GM21825 (cell line): ENCODE measurements at regions not wholly inside any gene's neighbourhood (a gene's known extent, or its start where the extent isn't known, plus 50 kb on each side); places are given as distances from the start of the nearest gene placed in this dataset.

Experiments
- ATAC-seq: cut with Tn5 transposase; IDR thresholded peaks from one replicate; pipeline ENCODE4 v1.9.1; 2021; ENCODE audit warnings: mild to moderate bottlenecking, moderate library complexity; ENCODE audit not compliant: unreplicated experiment

DNA sequence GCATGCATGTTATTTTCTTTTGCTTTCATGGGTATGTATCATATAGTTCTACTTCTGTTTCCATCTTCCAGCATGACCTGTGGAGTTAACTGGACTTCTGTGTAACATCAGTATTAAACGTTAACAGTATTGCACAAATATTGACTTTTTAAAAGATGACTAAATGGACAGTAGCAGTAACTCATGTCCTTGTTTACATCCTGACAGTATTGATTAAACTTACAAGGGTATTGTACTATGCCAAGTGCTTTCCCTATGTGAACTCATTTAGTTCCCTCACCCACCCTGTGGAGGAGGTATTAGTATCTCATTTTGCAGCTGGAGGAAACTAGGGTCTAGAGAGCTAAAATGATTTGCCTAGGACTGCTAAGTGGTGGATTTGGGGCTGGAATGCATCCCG, 128.7 kb upstream of the SLC10A2 start:
- ATAC-seq = no peak

DNA sequence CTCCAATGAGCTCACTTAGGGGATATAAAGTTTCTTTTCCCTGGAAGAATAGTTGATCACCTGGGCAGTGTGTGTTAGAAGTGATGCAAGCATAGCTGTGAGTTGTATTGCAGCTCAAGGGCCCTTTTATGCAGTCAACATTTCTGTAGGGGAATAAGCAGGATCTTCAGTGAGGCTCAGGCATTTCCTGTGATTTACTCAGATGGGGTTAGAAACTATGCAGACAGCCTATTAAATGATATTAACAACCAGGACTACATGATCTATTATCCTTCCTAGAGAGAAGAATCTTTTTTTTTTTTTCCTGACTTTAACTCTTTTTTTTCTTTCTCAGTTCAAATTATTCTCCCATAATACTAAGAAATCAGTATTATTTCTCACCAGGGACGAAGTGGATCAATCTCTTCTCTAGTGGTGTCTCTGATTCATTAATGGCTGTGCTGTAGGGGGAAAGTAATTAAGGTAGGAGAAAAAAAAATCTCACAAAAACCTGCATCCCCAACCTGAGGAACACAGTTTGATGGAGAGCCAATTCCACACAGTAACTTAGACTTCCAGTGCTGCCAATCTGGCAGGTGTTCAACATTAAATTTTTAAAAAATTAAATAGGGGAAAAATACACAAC, 126.4 kb upstream of the SLC10A2 start:
- ATAC-seq = no peak

- no peak for ATAC-seq
Observed at GRCh38 chr13:103190841-103191240, 124.6 kb upstream of the SLC10A2 start.

- no peak for ATAC-seq
Observed at GRCh38 chr13:103188713-103189326, 122.6 kb upstream of the SLC10A2 start.

- ATAC-seq = no peak
Observed at GRCh38 chr13:103187721-103188156, 121.5 kb upstream of the SLC10A2 start.

DNA sequence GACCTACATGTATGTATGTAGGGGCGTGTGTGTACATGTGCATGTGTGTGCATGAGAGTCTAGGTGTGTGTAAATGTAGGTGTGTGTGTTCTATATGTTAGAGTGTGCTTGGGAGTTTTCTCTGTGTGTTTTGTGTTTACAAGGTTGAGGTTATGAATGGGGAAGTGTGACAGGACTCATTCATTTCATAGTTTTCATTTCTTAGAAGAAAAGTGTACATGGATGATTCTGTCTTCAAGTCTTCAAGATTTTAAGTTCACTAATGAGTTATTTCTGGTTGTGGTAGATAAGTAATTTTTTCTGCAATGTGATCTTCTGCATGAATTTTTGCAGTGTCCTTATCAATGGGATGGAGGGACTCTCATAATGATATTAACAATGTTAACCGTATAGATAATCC, 118.2 kb upstream of the SLC10A2 start:
- ATAC-seq = no peak

GRCh38 chr13:103178986-103179943, 113.0 kb upstream of the SLC10A2 start:
- no peak for ATAC-seq

DNA sequence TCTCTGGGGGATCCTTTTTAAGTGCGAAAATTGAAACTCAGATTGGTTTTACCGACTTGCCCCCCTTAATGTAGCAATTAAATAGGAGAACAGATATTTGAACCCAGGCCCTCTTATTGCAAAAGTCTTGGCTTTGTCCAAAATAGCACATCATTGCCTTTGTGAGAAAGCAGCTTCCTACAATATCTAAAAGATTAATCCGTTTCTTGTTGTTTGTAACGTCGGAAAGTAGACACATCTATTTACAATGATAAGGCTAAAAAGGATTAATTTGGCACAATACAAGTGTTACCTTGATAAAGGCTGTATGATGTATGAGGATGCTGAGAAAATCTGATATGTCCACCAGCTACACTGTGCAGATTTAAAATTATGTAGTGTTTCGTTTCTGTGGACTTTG, 108.7 kb upstream of the SLC10A2 start:
- no peak for ATAC-seq

GRCh38 chr13:103168901-103169508, 102.8 kb upstream of the SLC10A2 start:
- ATAC-seq = no peak

DNA sequence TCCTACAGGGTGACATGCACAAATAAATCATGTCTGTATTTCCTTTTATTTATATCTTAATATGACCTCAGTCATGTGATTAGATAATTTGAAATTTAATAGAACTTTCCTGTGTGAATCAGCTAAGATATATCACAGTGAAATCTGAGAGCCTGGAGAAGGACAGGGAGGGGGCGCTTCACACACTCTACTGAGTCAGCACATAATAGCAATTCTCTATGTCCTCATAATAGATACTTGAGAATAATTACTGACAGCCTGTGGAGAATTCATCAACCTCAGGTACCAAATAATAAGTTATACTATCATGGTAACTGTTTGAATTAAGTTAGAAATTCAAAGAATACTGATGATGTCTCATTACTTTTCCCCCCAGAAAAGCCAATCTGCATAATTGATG, 98.0 kb upstream of the SLC10A2 start:
- no peak for ATAC-seq

DNA sequence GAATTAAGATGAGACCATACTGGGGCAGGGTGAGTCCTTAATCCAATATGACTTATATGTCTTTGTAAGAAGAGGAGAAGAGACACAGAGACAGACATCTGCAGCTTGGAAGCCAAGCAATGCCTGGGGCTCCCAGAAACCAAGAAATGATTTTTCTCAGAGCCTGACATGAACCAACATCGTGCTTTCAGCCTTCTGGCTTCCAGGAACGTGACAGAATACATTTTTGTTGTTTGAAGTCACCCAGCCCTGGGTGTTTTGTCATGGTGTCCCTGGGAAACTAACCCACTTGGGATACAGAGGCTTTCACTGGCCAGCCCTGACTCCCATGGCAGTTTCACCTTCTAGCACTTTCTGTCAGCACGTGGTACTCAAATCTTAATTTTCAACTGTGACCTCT, 95.3 kb upstream of the SLC10A2 start:
- ATAC-seq = no peak

DNA sequence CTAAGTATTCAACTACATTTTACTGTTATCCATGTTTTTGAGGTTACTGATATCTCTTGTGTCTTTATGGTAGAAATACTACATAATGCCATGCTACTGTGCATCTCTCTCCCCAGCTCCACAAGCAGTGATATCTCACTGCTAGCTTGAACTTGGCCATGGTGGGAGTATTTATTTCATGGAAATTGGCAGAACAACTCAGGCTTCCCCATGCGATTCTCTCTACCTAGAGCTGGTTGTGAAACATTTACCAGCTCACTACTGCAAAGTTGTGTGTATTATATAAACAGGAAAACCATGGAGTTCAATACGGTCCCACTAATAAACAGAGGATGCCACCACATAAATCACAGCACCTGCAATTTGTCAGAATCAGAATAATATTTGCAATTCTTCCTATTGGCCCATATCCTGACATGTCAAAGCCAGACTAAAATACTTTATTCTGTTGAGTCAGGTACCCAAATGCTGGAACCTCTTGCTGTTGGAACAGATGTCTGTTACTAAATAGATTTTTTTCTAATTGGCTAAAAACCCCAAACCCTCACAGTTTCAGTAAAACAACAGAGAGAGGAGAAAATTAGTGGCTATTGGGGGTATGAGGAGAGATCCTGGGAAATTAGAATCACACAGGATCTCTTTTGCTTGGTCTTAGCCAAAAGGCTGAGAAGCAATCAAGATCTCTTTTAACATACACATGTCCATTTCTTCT, 91.4 kb upstream of the SLC10A2 start:
- ATAC-seq = no peak

DNA sequence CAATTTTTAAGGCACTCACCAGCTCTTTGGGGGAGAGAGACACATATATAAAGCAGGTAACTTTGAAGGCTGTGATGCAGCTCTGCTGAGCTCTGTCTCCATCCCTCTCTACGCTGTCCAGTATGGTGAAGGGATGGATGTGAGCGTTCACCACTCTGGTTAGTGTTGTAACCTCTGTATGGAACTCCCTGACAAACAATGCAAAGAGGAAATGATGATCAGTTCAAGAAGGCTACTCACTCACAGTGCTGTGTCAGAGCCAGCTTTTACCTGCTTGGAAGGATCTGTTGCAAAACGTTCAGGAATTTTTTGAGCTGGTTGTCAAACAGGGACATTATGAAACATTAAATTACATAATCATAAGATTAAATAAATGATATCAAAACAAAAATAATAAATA, 90.8 kb upstream of the SLC10A2 start:
- no peak for ATAC-seq

GRCh38 chr13:103156346-103156998, 90.3 kb upstream of the SLC10A2 start:
- no peak for ATAC-seq

GRCh38 chr13:103153466-103153865, 87.2 kb upstream of the SLC10A2 start:
- ATAC-seq = no peak

DNA sequence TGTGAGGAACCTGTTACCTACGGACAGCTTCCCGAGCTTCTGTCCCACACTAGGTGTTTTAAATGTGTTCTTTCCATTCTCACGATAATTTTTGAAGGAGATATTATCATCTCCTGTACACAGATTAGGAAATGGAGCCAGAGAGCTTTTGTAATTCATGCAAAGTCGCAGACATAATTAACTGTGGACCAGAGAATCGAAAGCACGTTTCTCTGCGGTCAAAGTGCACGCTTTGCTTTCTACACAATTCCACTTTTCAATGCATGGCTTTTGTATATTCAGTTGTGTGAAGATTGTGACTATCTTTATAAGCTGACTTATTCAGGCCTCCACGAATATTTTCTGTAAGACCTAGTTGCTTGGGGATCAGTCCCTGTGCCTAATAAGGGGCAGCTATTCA, 81.7 kb upstream of the SLC10A2 start:
- no peak for ATAC-seq

DNA sequence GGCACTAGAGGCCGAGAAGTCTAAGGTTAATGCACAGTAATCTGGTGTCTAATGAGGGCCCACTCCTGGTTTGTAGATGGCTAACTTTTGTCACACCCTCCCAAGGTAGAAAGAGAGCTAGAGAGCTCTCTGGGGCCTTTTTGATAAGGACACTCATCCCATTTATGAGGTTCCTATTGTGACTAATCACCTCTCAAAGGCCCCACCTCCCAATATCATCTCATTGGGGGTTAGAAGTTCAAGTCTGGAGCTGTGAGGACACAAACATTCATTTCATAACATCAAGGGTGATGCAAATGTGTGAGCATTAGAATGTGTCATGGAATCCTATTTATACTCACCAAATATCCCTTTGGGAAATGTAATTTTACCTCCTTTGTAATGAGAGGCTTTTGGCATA, 79.2 kb upstream of the SLC10A2 start:
- no peak for ATAC-seq

GRCh38 chr13:103143432-103143831, 77.2 kb upstream of the SLC10A2 start:
- ATAC-seq = no peak

GRCh38 chr13:103142151-103142550, 75.9 kb upstream of the SLC10A2 start:
- ATAC-seq = no peak

- ATAC-seq = peak; percentile 90
Observed at GRCh38 chr13:103140001-103140671, 73.9 kb upstream of the SLC10A2 start.
